ENCODE measurements at regions not wholly inside any gene's neighbourhood (a gene's known extent, or its start where the extent isn't known, plus 50 kb on each side); places are given as distances from the start of the nearest gene placed in this dataset.

GRCh38 chr4:37071576-37071975 is 173.0 kb upstream of the NWD2 start:
- TF ChIP-seq, protein P1, sequence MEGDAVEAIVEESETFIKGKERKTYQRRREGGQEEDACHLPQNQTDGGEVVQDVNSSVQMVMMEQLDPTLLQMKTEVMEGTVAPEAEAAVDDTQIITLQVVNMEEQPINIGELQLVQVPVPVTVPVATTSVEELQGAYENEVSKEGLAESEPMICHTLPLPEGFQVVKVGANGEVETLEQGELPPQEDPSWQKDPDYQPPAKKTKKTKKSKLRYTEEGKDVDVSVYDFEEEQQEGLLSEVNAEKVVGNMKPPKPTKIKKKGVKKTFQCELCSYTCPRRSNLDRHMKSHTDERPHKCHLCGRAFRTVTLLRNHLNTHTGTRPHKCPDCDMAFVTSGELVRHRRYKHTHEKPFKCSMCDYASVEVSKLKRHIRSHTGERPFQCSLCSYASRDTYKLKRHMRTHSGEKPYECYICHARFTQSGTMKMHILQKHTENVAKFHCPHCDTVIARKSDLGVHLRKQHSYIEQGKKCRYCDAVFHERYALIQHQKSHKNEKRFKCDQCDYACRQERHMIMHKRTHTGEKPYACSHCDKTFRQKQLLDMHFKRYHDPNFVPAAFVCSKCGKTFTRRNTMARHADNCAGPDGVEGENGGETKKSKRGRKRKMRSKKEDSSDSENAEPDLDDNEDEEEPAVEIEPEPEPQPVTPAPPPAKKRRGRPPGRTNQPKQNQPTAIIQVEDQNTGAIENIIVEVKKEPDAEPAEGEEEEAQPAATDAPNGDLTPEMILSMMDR (IDR thresholded peaks at IDR 0.05), result no peak
- no peak for TF ChIP-seq EP300 (IDR thresholded peaks at IDR 0.05)

All from ovary (tissue), 3 donors.